Pancreas (tissue), 10 donors: ENCODE measurements at regions not wholly inside any gene's neighbourhood (a gene's known extent, or its start where the extent isn't known, plus 50 kb on each side); places are given as distances from the start of the nearest gene placed in this dataset.

ENCODE experiments used
- ATAC-seq, 4 donors: fragments of 200-7000 bp; cut with Tn5 transposase; one replicate each; pipeline versions ENCODE4 v1.8.0 to v1.9.1; 2020; ENCODE audit warnings: mild to moderate bottlenecking in 4 of 4, moderate library complexity in 4 of 4
- DNase-seq, 6 donors: peaks; one replicate each; pipeline ENCODE4 v3.0.0-alpha.2; 2020
- FAIRE-seq: peaks from 2 replicates; lab custom pipeline; 2012; peaks lifted over from hg19 to GRCh38; lab: Jason Lieb, UNC
- H3K27ac ChIP-seq, 4 donors: fragments of 200-600 bp; sonication (generic); 1 replicate in 3 of 4; 2 replicates in 1 of 4; pipeline versions ENCODE4 v1.5.0 to v1.8.0; 2020
- H3K27me3 ChIP-seq, 4 donors: fragments of 200-600 bp; one replicate each; pipeline ENCODE4 v1.8.0; 2021
- H3K36me3 ChIP-seq, 3 donors: fragments of 200-600 bp; sonication (generic) in 1 of 3; one replicate each; pipeline versions ENCODE4 v1.5.0 to v1.8.0; 2020 to 2021
- H3K4me1 ChIP-seq, 3 donors: fragments of 200-600 bp; one replicate each; pipeline ENCODE4 v1.8.0; 2021
- H3K4me3 ChIP-seq, 4 donors: fragments of 200-600 bp; sonication (generic) in 2 of 4; one replicate each; pipeline versions ENCODE4 v1.5.0 to v1.8.0; 2020 to 2021
- H3K9me3 ChIP-seq, 4 donors: fragments of 200-600 bp; one replicate each; pipeline ENCODE4 v1.8.0; 2021
- CTCF ChIP-seq, 4 donors: fragments of 200-600 bp; sonication (generic) in 3 of 4; IDR thresholded peaks; one replicate each; pipeline versions ENCODE4 v1.5.0 to v1.8.0; 2021; ENCODE audit warnings: antibody characterized with exemption in 4 of 4
- WGBS, 2 donors: extraction: QIAGEN DNeasy Blood & Tissue Kit; methylation state at CpG; one replicate each; pipeline ENCODE4 v1.1.7; 2013; 5-methylcytosine and 5-hydroxymethylcytosine counted together
- intact Hi-C, 3 donors: fragments of 100-400 bp; cut with DNase I; formaldehyde crosslinking; loops; one replicate each; pipeline versions ENCODE4 v1.11.1 to v1.14.2; 2022
- donor health status: healthy with polysubstance abuse.
- donor health status: DM: no; HTN: no; CAD: no; lungs with moderate emphysema.
- donor health status: DM: no; HTN: no; CAD: no.
- donor health status: control.
- donor health status: control.
- donor health status: Bipolar disorder and iron deficiency.
- donor health status: DM: yes; HTN: yes; CAD: no.
- donor health status: DM: no; HTN: no; CAD: no.
- donor health status: DM: no; HTN: no; CAD: no.
- donor health status: DM: yes; HTN: yes; CAD: no.

DNA sequence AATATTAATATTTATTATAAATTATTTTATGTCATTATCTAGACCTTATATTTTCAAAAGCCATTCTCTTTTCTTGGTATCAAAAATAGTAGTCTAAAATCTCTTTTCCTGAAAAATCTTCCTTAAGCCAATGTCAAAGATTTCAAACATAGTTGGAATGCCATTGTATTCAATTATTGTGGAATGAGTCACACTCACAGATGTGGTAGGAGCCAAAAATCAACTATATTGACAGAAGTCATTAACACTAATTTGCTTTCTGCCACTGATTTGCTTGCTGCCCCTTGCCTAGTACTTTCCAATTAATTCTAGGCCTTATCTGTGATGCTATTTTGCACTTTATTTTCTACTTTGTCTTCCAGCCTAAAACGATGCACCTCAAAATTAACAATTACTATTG, 1326.3 kb upstream of the GJE1 start:
- no peak for FAIRE-seq
- Histone ChIP-seq H3K27me3 (peaks cover 0 to 5% (median 0%) of the 10 kb centered on the region in 4 donors), H3K36me3 (no peaks in the 10 kb centered on the region), H3K4me3 (no peak overlapping the region), H3K27ac (no peak overlapping the region), H3K9me3 (no peaks in the 10 kb centered on the region), H3K4me1 (no peaks in the 10 kb centered on the region)
- no peak for DNase-seq
- ATAC-seq = no peak
- intact Hi-C loops = no loop called here
- WGBS, 2 donors = 41 to 64% methylated on average over 1 of the region's 1 CpG
- no peak for TF ChIP-seq CTCF (IDR thresholded peaks at IDR 0.05)

DNA sequence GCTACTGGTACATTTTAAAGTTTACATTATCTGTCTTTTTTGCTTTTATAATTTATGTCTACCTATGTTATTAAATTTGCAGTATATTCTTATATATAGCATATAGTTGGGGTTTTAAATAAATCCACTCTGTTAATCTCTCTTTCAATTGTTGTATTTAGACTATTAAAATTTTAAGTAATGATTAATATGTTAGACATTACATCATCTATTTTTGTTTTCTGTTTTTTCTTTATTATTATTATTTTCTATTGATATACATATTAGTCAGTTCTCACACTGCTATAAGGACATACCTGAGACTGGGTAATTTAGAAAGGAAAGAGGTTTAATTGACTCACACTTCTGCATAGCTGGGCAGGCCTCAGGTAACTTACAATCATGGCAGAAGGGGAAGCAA, 1338.2 kb upstream of the GJE1 start:
- no peak overlapping the region for H3K27ac ChIP-seq
- peak; percentile 64 for FAIRE-seq
- TF ChIP-seq CTCF (IDR thresholded peaks at IDR 0.05) = no peak
- intact Hi-C loops = no loop called here
- ATAC-seq = no peak
- H3K9me3 ChIP-seq = no peaks in the 10 kb centered on the region
- no peaks in the 10 kb centered on the region for H3K4me1 ChIP-seq
- H3K27me3 ChIP-seq = no peaks in the 10 kb centered on the region
- no peaks in the 10 kb centered on the region for H3K36me3 ChIP-seq
- no peak overlapping the region for H3K4me3 ChIP-seq
- no peak for DNase-seq

GRCh38 chr6:140790109-140790508, 1342.6 kb upstream of the GJE1 start:
- ATAC-seq = no peak
- Histone ChIP-seq H3K4me1 (no peaks in the 10 kb centered on the region), H3K27ac (no peak overlapping the region), H3K27me3 (no peaks in the 10 kb centered on the region), H3K36me3 (no peaks in the 10 kb centered on the region), H3K9me3 (no peaks in the 10 kb centered on the region), H3K4me3 (no peak overlapping the region)
- 72 to 86% methylated on average over 5 of the region's 5 CpGs for WGBS, 2 donors
- no peak for TF ChIP-seq CTCF (IDR thresholded peaks at IDR 0.05)
- intact Hi-C loops = no loop called here
- DNase-seq = no peak
- FAIRE-seq = no peak

- no peak overlapping the region for H3K4me3 ChIP-seq
- no peak for DNase-seq
- WGBS, 2 donors = 69 to 73% methylated on average over 1 of the region's 1 CpG
- intact Hi-C loops = no loop called here
- no peak for TF ChIP-seq CTCF (IDR thresholded peaks at IDR 0.05)
- H3K9me3 ChIP-seq = no peaks in the 10 kb centered on the region
- no peak overlapping the region for H3K27ac ChIP-seq
- H3K27me3 ChIP-seq = no peaks in the 10 kb centered on the region
- peaks cover 0 to 4% (median 0%) of the 10 kb centered on the region in 3 donors for H3K4me1 ChIP-seq
- FAIRE-seq = no peak
- no peak for ATAC-seq
- H3K36me3 ChIP-seq = no peaks in the 10 kb centered on the region
These were observed 1343.3 kb upstream of the GJE1 start for GRCh38 chr6:140789466-140789865.

DNA sequence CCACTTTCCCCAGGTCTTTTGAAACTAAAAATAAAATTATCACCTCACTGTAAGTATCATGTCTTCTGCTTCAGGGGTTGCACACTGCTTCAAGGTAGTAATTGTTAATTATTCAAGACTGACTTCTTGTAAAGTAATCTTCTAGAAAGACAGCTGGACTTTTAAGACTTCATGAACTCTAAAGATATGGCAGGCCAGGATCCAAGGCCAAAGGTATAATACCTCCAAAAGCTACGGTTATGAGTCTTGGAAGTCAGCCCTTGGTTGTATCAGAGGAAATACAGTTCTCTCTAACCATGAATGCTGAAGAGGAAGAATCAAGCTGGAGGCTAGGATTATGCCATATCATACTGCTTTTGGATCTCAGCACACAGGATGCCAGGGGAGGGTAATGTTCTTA, 1346.8 kb upstream of the GJE1 start:
- ATAC-seq (no peak), DNase-seq (no peak), FAIRE-seq (no peak)
- Histone ChIP-seq H3K4me1 (peaks cover 0 to 4% (median 0%) of the 10 kb centered on the region in 3 donors), H3K36me3 (no peaks in the 10 kb centered on the region), H3K27me3 (no peaks in the 10 kb centered on the region), H3K27ac (no peak overlapping the region), H3K9me3 (no peaks in the 10 kb centered on the region), H3K4me3 (no peak overlapping the region)
- WGBS, 2 donors = 37% methylated on average over 1 of the region's 1 CpG
- intact Hi-C loops = no loop called here
- no peak for TF ChIP-seq CTCF (IDR thresholded peaks at IDR 0.05)
